Inflammatory macrophage treated with lipopolysaccharide for 1 hour (primary cell): ENCODE measurements at regions not wholly inside any gene's neighbourhood (a gene's known extent, or its start where the extent isn't known, plus 50 kb on each side); places are given as distances from the start of the nearest gene placed in this dataset.
A peak's percentile ranks its signal among the peaks of the same experiment; 100 is the strongest.
"Not testable (repeated sequence)": the region's sequence is repeated elsewhere in the genome, so short reads cannot be mapped to it uniquely, and the experiment has no call there.

Source experiments
- DNase-seq, 2 donors: peaks; one replicate each; pipeline ENCODE4 v3.0.0-alpha.2; 2020 to 2022

DNA sequence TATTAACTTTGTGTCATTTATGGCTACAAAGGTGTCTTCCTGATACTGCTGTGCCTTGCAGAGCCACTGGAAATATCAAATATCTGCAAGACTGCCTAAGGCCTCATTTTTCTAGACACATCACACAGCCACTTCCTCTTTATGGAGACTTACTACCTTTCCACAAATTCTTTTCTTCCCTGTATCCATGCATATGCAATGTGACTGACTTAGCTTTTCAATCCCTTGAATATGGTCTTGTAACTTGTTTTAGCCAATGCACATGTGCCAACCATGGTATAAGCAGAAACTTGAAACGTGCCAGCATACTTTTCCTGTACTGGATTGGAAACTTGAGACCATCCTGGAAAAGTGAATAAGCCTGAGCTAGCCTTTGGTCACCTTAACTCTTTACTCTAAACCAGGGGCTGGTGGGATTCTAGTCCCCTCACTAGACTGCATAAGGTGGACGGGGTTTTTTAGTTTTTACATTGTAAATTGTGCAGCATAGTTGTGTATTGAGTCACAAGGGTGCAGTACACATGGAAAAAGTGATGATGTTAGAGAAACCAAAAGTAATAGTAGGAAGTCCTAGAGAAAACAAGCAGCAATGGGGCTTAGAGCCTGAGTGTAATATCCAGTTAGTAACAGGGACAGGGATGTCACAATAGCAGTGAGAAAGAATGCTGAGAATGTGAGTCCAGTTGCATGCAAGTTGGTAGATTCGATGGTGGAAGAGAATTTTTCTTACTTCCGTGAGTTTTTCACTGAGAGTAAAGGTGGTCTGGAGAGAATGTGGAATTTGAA, 879.5 kb downstream of the SORCS1 start:
- no peak for DNase-seq

DNA sequence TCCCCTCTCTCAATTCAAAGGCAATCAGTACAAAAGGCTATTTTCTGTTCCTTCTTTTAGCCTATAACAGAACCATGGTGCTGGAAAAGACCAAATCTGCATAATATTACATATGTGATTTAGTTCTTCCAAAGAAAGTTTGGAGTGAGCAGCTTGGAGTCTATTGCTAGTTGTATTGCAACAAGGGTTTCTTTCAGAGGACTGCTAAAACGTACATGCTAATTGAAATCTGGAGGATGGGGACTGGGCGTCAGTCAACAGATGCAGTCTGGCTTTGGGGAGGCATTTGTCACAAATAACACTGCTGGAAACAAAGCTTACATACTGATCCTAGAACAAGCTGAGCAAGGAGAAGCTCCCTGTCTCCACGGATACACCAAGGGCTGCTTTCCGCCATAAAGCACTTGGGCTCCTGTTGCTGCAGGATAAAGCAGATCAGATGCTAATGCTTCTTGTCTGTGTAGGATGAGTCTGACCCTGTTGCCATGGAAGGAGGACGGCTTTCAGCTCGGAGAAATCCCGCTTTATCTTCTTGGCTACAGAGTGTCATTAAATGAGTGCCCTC, 883.5 kb downstream of the SORCS1 start:
- DNase-seq: no peak

- DNase-seq: no peak
Measured at GRCh38 chr10:106278383-106278782, 886.1 kb downstream of the SORCS1 start.

DNA sequence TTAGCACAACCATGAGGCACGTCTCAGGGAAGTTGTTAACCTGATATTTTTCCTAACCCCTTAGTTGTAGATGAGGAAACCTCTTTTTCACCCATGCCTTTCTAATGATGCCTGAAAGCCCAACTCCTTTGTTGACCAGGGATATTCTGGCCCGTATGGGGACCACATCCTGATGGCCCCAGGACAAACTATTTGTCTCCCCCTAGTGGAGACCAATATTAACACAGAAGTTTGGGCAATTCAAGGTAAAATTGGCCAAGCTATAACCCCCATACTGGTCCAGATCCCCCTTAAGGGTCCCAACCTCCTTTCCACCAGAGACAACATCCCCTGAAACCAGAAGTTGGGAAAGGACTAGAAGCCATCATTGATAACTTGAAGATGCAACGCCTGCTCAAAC, 893.3 kb downstream of the SORCS1 start:
- DNase-seq: no peak

GRCh38 chr10:106268000-106268399, 896.5 kb downstream of the SORCS1 start:
- no peak for DNase-seq

DNA sequence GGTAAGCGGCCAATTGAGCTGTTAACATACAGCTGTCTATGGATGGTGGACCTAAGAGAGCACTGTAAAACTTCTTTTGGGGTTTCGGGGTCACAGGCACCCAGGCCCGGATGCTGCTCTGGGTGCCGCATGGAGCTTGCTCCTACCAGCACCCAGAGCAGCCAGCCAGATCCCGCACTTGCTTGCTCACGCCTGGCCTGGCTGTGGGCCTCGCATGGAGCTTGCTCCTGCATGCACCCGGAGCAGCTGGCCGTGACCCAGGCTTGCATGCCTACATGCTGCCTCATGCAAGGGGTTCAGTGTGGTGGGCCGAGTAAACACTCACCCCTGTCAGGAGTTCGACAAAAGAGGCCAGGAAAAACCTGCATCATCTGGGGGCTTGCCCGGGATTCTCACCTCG, 896.9 kb downstream of the SORCS1 start:
- no peak for DNase-seq

- not testable (repeated sequence) for DNase-seq
Measured at GRCh38 chr10:106257432-106257831, 907.1 kb downstream of the SORCS1 start.

- DNase-seq: no peak
Measured at GRCh38 chr10:106255111-106255678, 909.3 kb downstream of the SORCS1 start.

DNA sequence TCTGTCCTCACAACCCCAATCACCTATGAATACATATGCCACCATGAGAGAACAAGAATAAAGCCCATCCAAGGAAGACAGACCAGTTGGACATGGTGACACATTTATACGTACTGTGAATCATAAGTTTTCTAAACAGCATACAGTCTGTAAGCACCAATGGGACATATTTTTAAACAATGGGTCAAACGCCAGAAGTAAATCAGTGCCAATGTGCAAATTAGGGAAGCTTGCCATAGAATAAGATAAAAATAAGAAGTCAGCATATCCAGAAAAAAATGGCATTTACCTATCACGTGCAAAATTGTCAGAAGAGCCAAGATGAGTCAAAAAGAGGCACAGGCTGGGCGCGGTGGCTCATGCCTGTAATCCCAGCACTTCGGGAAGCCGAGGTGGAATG, 910.4 kb downstream of the SORCS1 start:
- no peak for DNase-seq

GRCh38 chr10:106252541-106252940, 912.0 kb downstream of the SORCS1 start:
- no peak for DNase-seq

- no peak for DNase-seq
Measured at GRCh38 chr10:106251573-106251972, 912.9 kb downstream of the SORCS1 start.

DNA sequence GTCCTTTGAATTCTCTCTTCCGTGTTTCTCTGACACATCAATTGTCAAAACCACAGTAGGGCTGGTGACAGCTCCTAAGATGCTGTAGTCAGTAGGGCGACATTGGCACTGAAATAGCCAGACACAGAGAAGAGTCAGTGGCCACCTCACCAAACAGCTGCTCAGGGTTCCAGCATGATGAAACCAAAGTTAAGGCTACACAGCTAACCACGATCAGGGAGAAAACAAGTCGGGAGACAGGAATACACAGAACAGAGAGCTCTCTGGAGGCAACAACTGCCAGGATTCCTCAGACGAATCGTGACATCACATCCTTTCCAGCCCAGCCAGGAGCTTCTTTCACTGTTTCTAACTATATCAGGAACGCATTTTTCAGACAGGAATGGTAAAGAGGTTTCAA, 922.2 kb downstream of the SORCS1 start:
- no peak for DNase-seq

DNA sequence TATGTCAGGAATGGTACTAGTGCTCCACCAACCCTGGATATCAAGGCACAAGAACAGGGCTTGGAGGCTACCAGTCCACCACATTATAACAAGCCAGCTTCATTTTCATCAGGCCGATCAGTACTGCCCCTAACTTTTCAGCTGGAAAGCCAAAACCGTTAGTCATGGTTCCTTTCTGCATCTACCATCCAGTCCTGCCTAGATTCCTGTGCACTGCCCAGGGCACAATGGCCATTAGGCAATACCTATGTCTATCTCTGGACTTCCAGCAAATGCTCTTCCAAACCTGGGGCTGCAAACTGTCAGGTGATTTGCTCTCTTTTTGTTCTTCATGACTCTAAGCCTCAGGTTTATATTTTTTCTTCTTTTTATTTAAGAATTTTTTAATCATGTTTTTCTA, 937.7 kb downstream of the SORCS1 start:
- DNase-seq: no peak

GRCh38 chr10:106226142-106226541, 938.4 kb downstream of the SORCS1 start:
- DNase-seq: no peak

GRCh38 chr10:106224676-106225075, 939.8 kb downstream of the SORCS1 start:
- DNase-seq: no peak

- DNase-seq: no peak
Measured at GRCh38 chr10:106217627-106218026, 946.9 kb downstream of the SORCS1 start.

- DNase-seq: no peak
Measured at GRCh38 chr10:106216085-106216484, 948.4 kb downstream of the SORCS1 start.

- DNase-seq: no peak
Measured at GRCh38 chr10:106214243-106214642, 950.3 kb downstream of the SORCS1 start.

GRCh38 chr10:106213493-106213892, 951.0 kb downstream of the SORCS1 start:
- no peak for DNase-seq

DNA sequence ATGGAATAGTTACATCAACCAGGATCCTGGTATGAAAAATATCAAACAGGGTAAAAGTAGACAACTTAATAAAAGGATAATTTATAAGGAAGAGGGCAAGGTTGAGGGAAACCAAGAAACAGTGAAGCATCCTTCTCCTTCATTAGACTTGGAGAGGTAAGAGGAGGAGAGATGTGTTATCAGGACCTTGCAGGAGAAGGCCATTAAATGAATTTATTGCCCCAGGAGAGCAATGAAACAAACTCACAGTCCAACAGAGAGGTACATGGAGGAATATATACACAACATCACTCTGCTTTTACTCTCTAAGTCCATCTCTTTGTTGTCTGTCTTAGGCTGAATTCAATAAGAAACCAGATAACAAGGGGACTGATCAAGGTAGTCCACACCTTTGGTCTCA, 966.2 kb downstream of the SORCS1 start:
- DNase-seq: no peak

DNA sequence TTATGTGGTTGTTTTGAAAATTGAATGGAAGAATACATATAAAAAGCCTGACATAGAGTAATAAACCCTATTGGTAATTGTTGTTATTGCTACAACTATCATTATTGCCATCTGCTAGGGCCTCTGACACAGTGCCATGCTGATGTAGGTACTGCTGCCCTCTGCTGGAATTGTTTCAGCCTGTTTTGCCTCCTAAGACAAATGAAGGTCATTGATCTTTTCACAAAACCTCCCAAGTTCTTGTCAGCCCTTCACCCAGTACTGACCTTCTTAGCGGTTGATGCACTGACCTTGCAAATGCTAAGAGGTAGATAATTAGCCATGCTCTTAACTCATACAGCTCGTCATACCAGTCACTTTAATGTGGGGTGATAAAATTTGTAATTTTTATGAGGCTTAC, 975.2 kb downstream of the SORCS1 start:
- DNase-seq: peak in 1 of 2 donors; percentile 14

- no peak for DNase-seq
Measured at GRCh38 chr10:106185951-106186350, 978.6 kb downstream of the SORCS1 start.

DNA sequence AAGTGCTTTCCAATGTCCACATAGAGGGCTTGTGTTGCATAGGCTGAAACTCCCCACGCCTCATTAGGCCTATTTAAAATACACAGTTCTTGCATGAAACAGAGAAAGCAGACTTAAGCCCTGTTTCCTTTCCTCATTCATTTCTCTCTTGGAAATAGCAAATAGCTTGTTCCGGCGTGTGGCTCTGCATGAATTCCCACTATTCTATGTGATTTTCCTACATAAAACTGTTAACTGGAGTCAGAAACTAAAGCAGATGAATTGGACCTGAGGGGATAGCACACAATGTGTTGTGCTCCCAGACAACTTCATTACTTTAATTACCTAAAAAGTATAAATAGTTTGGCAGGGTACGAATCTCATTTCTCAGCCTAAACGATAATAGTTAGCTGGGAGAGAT, 981.5 kb downstream of the SORCS1 start:
- DNase-seq: no peak

GRCh38 chr10:106182542-106182941, 982.0 kb downstream of the SORCS1 start:
- DNase-seq: no peak

DNA sequence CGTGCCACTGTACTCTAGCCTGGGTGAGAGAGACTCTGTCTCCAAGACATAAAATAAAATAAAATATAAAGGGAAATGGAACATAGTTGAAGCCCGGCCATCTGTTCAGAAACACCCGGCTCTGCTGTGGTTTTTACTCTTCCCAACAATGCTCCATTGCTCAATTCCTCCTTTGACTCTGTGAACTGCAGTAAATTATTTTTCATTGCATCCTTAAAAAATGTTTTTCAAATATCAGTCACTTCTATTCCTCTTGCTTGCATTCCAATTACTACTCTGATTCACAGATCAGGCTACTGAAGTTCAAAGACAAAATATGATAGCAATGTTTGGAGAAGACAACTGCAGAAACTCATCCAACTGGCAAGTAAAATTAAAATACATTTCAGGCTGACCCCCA, 983.0 kb downstream of the SORCS1 start:
- no peak for DNase-seq
